ENCODE measurements at regions not wholly inside any gene's neighbourhood (a gene's known extent, or its start where the extent isn't known, plus 50 kb on each side); places are given as distances from the start of the nearest gene placed in this dataset.
"Not testable (repeated sequence)": the region's sequence is repeated elsewhere in the genome, so short reads cannot be mapped to it uniquely, and the experiment has no call there.

DNA sequence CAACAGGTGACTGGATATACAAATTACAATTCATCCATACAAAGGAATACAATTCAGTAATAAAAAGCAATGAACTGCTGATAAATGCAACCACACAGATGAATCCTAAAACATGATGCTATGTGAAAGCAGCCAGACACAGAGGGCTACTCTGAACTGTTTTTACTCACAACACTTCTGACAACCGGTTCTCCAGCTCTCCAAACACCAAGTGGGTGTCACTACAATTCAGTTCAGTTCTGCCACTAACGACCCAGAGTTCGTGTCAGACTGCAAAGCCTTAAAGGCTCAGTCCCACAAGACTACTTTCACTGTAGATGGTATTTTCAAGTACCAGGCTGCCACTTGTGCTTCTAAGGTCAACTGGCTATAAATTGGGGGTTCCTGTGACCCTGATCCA is 119.4 kb downstream of the SLC16A1 start:
- Histone ChIP-seq H3K4me3 (replicated peaks in 1 of 3; ENCODE audit: low read depth in 2 of 3, low read length in 3 of 3) (no peak overlapping the region), H3K9me3 (replicated peaks in 1 of 2; ENCODE audit: control insufficient read depth in 1 of 2, insufficient read depth in 1 of 2, low read length in 2 of 2) (no peaks in the 10 kb centered on the region), H3K9ac (ENCODE audit: insufficient read depth, low read length, poor library complexity, severe bottlenecking) (no peak overlapping the region), H3K36me3 (replicated peaks in 1 of 2; ENCODE audit: control insufficient read depth in 1 of 2, insufficient read depth in 2 of 2, low read length in 2 of 2) (no peaks in the 10 kb centered on the region), H3K79me2 (ENCODE audit: insufficient read depth, low read length) (no peaks in the 10 kb centered on the region), H3K27me3 (ENCODE audit: control insufficient read depth in 2 of 2, insufficient read depth in 2 of 2, low read length in 2 of 2) (no peaks in the 10 kb centered on the region), H4K20me1 (ENCODE audit: insufficient read depth, low read length) (no peaks in the 10 kb centered on the region), H3K4me1 (ENCODE audit: control insufficient read depth in 1 of 2, insufficient read depth in 2 of 2, low read length in 2 of 2) (peaks cover 21 to 32% of the 10 kb centered on the region in 2 donors), H3K4me2 (replicated peaks; ENCODE audit: extremely low read depth, low read length, poor library complexity, severe bottlenecking) (no peak overlapping the region), H2AFZ (ENCODE audit: insufficient read depth, low read depth, low read length, poor library complexity, severe bottlenecking) (no peak overlapping the region), H3K27ac (ENCODE audit: low read depth in 1 of 2, low read length in 2 of 2) (no peak overlapping the region)
- Mint-ChIP-seq H3K27ac (no peak overlapping the region), H3K4me1 (peaks cover 24% of the 10 kb centered on the region), H3K27me3 (ENCODE audit: low read depth in 3 of 3) (peaks cover 0 to 16% (median 13%) of the 10 kb centered on the region in 3 donors), H3K4me3 (no peak overlapping the region), H3K9me3 (peaks cover 0 to 5% (median 2%) of the 10 kb centered on the region in 7 donors), H3K36me3 (no peaks in the 10 kb centered on the region)
- TF ChIP-seq, protein P1, sequence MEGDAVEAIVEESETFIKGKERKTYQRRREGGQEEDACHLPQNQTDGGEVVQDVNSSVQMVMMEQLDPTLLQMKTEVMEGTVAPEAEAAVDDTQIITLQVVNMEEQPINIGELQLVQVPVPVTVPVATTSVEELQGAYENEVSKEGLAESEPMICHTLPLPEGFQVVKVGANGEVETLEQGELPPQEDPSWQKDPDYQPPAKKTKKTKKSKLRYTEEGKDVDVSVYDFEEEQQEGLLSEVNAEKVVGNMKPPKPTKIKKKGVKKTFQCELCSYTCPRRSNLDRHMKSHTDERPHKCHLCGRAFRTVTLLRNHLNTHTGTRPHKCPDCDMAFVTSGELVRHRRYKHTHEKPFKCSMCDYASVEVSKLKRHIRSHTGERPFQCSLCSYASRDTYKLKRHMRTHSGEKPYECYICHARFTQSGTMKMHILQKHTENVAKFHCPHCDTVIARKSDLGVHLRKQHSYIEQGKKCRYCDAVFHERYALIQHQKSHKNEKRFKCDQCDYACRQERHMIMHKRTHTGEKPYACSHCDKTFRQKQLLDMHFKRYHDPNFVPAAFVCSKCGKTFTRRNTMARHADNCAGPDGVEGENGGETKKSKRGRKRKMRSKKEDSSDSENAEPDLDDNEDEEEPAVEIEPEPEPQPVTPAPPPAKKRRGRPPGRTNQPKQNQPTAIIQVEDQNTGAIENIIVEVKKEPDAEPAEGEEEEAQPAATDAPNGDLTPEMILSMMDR (IDR thresholded peaks at IDR 0.05) = no peak
- DNase-seq = no peak
- 91% methylated on average over 1 of the region's 3 CpGs for WGBS (ENCODE audit: insufficient coverage)
- intact Hi-C loops (cut with micrococcal nuclease) = no loop called here

DNA sequence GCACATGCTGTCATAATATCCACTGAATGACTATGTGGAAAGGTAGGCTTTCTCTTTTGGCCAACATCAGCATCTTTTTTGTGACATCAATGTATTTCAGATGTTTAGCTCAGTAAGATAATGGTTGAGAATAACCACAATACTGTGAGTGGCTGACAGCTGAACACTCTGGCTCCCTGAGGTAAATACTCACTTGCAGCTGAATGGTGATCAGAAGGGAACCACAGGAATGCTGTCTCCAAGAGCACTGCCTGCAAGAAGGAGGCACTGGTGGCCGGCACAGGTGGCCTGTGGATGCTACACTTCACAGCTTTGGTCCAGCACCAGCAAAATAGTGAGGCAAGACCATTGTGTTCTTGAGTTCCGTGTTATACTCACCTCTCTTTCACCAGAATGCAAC is 118.7 kb upstream of the PPM1J start:
- H3K4me3 Mint-ChIP-seq = no peak overlapping the region
- H3K27ac ChIP-seq (ENCODE audit: low read depth in 1 of 2, low read length in 2 of 2) = no peak overlapping the region

DNA sequence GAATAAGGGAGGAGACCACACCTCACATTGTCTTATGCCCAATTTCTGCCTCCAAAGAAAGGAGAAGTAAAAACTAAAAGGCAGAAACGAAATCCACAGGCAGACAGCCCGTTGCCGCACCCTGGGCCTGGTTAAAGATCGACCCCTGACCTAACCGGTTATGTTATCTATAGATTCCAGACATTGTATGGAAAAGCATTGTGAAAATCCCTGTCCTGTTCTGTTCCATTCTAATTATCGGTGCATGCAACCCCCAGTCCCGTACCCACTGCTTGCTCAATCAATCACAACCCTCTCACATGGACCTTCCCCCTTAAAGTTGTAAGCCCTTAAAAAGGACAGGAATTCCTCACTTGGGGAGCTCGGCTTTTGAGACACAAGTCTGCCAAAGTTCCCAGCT is 117.1 kb upstream of the PPM1J start:
- H3K9me3 Mint-ChIP-seq; H3K79me2 ChIP-seq (ENCODE audit: insufficient read depth, low read length); H3K27me3 Mint-ChIP-seq (ENCODE audit: low read depth in 3 of 3); H3K9ac ChIP-seq (ENCODE audit: insufficient read depth, low read length, poor library complexity, severe bottlenecking); H4K20me1 ChIP-seq (ENCODE audit: insufficient read depth, low read length); H3K9me3 ChIP-seq (replicated peaks in 1 of 2; ENCODE audit: control insufficient read depth in 1 of 2, insufficient read depth in 1 of 2, low read length in 2 of 2); intact Hi-C loops (cut with micrococcal nuclease); H3K27me3 ChIP-seq (ENCODE audit: control insufficient read depth in 2 of 2, insufficient read depth in 2 of 2, low read length in 2 of 2); DNase-seq; H3K36me3 Mint-ChIP-seq; H3K4me1 Mint-ChIP-seq; H3K27ac ChIP-seq (ENCODE audit: low read depth in 1 of 2, low read length in 2 of 2); H3K36me3 ChIP-seq (replicated peaks in 1 of 2; ENCODE audit: control insufficient read depth in 1 of 2, insufficient read depth in 2 of 2, low read length in 2 of 2): not testable (repeated sequence)
- Histone ChIP-seq H3K4me2 (replicated peaks; ENCODE audit: extremely low read depth, low read length, poor library complexity, severe bottlenecking) (peak overlapping the region; percentile 42), H2AFZ (ENCODE audit: insufficient read depth, low read depth, low read length, poor library complexity, severe bottlenecking) (peak overlapping the region; percentile 57), H3K4me1 (ENCODE audit: control insufficient read depth in 1 of 2, insufficient read depth in 2 of 2, low read length in 2 of 2) (peaks cover 5 to 15% of the 10 kb centered on the region in 2 donors), H3K4me3 (replicated peaks in 1 of 3; ENCODE audit: low read depth in 2 of 3, low read length in 3 of 3) (peak overlapping the region in 1 of 3 experiments; percentile 30)
- Mint-ChIP-seq H3K27ac (peak overlapping the region in 4 of 7 donors; percentile 21 to 73 (median 50)), H3K4me3 (peak overlapping the region in 1 of 2 donors; percentile 73)
- WGBS (ENCODE audit: insufficient coverage) = 60% methylated on average over 7 of the region's 8 CpGs

More for the DNA sequence above, 118.7 kb upstream of the PPM1J start:
- WGBS (ENCODE audit: insufficient coverage) = 100% methylated on average over 1 of the region's 2 CpGs
- peaks cover 8% of the 10 kb centered on the region for H3K4me1 Mint-ChIP-seq
- Histone ChIP-seq H4K20me1 (ENCODE audit: insufficient read depth, low read length) (no peaks in the 10 kb centered on the region), H3K9ac (ENCODE audit: insufficient read depth, low read length, poor library complexity, severe bottlenecking) (no peak overlapping the region), H3K79me2 (ENCODE audit: insufficient read depth, low read length) (no peaks in the 10 kb centered on the region), H3K9me3 (replicated peaks in 1 of 2; ENCODE audit: control insufficient read depth in 1 of 2, insufficient read depth in 1 of 2, low read length in 2 of 2) (no peaks in the 10 kb centered on the region), H3K4me2 (replicated peaks; ENCODE audit: extremely low read depth, low read length, poor library complexity, severe bottlenecking) (no peak overlapping the region), H3K4me3 (replicated peaks in 1 of 3; ENCODE audit: low read depth in 2 of 3, low read length in 3 of 3) (no peak overlapping the region), H3K27me3 (ENCODE audit: control insufficient read depth in 2 of 2, insufficient read depth in 2 of 2, low read length in 2 of 2) (no peaks in the 10 kb centered on the region), H2AFZ (ENCODE audit: insufficient read depth, low read depth, low read length, poor library complexity, severe bottlenecking) (no peak overlapping the region), H3K4me1 (ENCODE audit: control insufficient read depth in 1 of 2, insufficient read depth in 2 of 2, low read length in 2 of 2) (peaks cover 5 to 15% of the 10 kb centered on the region in 2 donors), H3K36me3 (replicated peaks in 1 of 2; ENCODE audit: control insufficient read depth in 1 of 2, insufficient read depth in 2 of 2, low read length in 2 of 2) (no peaks in the 10 kb centered on the region)
- peaks cover 0 to 15% (median 6%) of the 10 kb centered on the region in 3 donors for H3K27me3 Mint-ChIP-seq (ENCODE audit: low read depth in 3 of 3)
- no peak overlapping the region for H3K27ac Mint-ChIP-seq
- no peaks in the 10 kb centered on the region for H3K36me3 Mint-ChIP-seq
- no peak for DNase-seq
- intact Hi-C loops (cut with micrococcal nuclease) = no loop called here
- H3K9me3 Mint-ChIP-seq = peaks cover 0 to 7% (median 2%) of the 10 kb centered on the region in 7 donors
- TF ChIP-seq, protein P1 (IDR thresholded peaks at IDR 0.05) = no peak
